ENCODE measurements at regions not wholly inside any gene's neighbourhood (a gene's known extent, or its start where the extent isn't known, plus 50 kb on each side); places are given as distances from the start of the nearest gene placed in this dataset.

DNA sequence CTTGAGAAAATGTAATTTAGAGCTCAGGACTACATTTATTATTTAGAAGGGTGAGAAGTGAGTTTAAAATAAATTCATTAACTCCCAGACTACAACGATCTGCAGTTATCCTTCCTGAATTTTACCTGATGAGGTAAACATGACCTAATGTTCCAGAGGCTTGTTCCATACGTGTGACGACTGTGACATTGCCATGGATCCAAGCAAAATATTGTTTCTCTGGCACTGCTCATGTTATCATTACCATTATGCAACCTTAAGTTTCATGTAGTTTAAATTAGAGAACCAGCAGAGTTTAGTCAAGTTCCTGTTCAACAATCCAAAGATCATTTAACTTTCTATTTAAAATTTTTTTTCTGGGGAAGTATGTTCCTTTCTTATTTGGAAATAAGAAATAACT lies 279.6 kb downstream of the KLF5 start:
- Histone ChIP-seq H3K36me3 (ENCODE audit: control insufficient read depth, insufficient read depth, low read length) (no peaks in the 10 kb centered on the region), H3K4me3 (replicated peaks; ENCODE audit: low read depth, low read length) (no peak overlapping the region), H3K27me3 (replicated peaks; ENCODE audit: control insufficient read depth, insufficient read depth, low read length) (no peaks in the 10 kb centered on the region; the same call in 1 of the 2 replicates)
- DNase-seq (ENCODE audit: extremely low read depth, insufficient read length): no peak
- TF ChIP-seq, protein P1, sequence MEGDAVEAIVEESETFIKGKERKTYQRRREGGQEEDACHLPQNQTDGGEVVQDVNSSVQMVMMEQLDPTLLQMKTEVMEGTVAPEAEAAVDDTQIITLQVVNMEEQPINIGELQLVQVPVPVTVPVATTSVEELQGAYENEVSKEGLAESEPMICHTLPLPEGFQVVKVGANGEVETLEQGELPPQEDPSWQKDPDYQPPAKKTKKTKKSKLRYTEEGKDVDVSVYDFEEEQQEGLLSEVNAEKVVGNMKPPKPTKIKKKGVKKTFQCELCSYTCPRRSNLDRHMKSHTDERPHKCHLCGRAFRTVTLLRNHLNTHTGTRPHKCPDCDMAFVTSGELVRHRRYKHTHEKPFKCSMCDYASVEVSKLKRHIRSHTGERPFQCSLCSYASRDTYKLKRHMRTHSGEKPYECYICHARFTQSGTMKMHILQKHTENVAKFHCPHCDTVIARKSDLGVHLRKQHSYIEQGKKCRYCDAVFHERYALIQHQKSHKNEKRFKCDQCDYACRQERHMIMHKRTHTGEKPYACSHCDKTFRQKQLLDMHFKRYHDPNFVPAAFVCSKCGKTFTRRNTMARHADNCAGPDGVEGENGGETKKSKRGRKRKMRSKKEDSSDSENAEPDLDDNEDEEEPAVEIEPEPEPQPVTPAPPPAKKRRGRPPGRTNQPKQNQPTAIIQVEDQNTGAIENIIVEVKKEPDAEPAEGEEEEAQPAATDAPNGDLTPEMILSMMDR (IDR thresholded peaks at IDR 0.05; ENCODE audit: insufficient read depth, low read length, poor library complexity, severe bottlenecking): no peak

DNA sequence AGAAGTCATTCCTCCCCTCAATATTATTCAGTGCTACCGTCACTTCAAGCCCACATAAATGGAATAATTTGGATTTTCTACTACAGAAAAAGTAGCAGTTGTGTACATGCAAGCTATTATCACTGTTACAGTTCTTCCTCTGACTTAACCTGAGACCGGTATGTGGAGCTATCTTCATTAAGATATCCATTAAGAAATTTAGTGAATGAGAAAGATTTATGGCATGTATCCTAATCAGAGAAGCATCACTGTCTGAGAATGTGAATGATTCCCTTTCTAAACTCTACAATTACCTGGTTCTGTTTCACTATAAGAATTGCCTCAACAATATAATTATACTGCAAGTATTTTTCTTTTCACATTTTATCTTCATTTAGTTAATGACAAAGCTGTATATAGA lies 278.7 kb downstream of the KLF5 start:
- DNase-seq (ENCODE audit: extremely low read depth, insufficient read length): no peak
- TF ChIP-seq, protein P1 (IDR thresholded peaks at IDR 0.05; ENCODE audit: insufficient read depth, low read length, poor library complexity, severe bottlenecking): no peak
- Histone ChIP-seq H3K36me3 (ENCODE audit: control insufficient read depth, insufficient read depth, low read length) (no peaks in the 10 kb centered on the region), H3K27me3 (replicated peaks; ENCODE audit: control insufficient read depth, insufficient read depth, low read length) (no peaks in the 10 kb centered on the region; the same call in 1 of the 2 replicates), H3K4me3 (replicated peaks; ENCODE audit: low read depth, low read length) (no peak overlapping the region)

DNA sequence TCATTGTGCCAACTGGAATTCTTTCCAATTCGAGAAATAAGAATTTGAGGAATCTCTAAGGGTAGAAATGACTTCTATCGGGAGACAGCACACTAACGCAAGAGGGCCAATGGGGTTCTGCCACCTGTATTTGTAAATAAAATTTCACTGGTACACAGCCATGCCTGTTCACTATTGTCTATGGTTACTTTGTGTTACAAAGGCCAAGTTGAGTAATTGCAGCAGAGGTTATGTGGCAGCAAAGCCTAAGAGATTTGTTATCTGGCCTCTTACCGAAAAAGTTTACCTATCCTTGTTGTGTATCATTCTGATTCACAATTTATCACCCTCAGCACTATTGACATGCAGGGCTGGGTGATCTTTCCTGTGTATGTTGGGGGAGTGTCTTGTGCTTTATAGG lies 278.0 kb downstream of the KLF5 start:
- DNase-seq (ENCODE audit: extremely low read depth, insufficient read length): no peak
- no peaks in the 10 kb centered on the region; the same call in 1 of the 2 replicates for H3K27me3 ChIP-seq (replicated peaks; ENCODE audit: control insufficient read depth, insufficient read depth, low read length)
- H3K4me3 ChIP-seq (replicated peaks; ENCODE audit: low read depth, low read length): no peak overlapping the region
- TF ChIP-seq, protein P1 (IDR thresholded peaks at IDR 0.05; ENCODE audit: insufficient read depth, low read length, poor library complexity, severe bottlenecking): no peak
- no peaks in the 10 kb centered on the region for H3K36me3 ChIP-seq (ENCODE audit: control insufficient read depth, insufficient read depth, low read length)

DNA sequence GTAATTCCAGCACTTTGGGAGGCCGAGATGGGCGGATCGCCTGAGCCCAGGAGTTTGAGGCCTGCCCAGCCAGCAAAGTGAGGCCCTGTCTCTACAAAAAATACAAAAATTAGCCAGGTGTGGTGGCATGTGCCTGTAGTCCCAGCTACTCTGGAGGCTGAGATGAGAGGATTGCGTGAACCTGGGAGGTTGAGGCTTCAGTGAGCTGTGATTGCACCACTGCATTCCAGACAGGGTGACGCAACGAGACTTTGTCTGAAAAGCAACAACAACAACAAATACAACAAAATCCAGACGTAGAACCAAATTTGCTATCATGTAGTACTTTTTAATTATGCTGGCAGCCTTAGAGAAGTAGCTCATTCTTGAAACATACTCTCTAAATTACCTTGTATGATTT lies 277.1 kb downstream of the KLF5 start:
- no peak for DNase-seq (ENCODE audit: extremely low read depth, insufficient read length)
- TF ChIP-seq, protein P1 (IDR thresholded peaks at IDR 0.05; ENCODE audit: insufficient read depth, low read length, poor library complexity, severe bottlenecking): no peak
- Histone ChIP-seq H3K36me3 (ENCODE audit: control insufficient read depth, insufficient read depth, low read length) (no peaks in the 10 kb centered on the region), H3K27me3 (replicated peaks; ENCODE audit: control insufficient read depth, insufficient read depth, low read length) (no peaks in the 10 kb centered on the region), H3K4me3 (replicated peaks; ENCODE audit: low read depth, low read length) (no peak overlapping the region)

DNA sequence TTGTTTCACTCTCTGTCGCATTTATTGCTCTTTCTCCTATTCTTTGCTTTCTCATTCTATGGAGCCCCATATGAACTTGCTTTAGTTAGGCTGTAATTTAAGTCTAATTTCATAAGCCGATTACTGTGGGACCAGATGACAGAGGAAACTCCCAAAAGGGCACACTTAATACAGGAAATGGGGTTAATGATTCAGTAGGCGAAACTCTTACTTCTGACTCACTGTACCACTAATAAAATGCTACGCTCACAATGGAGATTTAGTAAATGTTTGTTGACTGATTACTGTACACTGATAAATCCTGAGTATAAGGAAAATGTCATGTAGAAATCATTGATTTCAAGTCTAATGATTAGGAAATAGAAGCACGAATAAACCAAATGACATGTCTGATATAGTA lies 276.4 kb downstream of the KLF5 start:
- no peaks in the 10 kb centered on the region for H3K27me3 ChIP-seq (replicated peaks; ENCODE audit: control insufficient read depth, insufficient read depth, low read length)
- TF ChIP-seq, protein P1 (IDR thresholded peaks at IDR 0.05; ENCODE audit: insufficient read depth, low read length, poor library complexity, severe bottlenecking): no peak
- DNase-seq (ENCODE audit: extremely low read depth, insufficient read length): no peak
- H3K4me3 ChIP-seq (replicated peaks; ENCODE audit: low read depth, low read length): no peak overlapping the region
- no peaks in the 10 kb centered on the region for H3K36me3 ChIP-seq (ENCODE audit: control insufficient read depth, insufficient read depth, low read length)

DNA sequence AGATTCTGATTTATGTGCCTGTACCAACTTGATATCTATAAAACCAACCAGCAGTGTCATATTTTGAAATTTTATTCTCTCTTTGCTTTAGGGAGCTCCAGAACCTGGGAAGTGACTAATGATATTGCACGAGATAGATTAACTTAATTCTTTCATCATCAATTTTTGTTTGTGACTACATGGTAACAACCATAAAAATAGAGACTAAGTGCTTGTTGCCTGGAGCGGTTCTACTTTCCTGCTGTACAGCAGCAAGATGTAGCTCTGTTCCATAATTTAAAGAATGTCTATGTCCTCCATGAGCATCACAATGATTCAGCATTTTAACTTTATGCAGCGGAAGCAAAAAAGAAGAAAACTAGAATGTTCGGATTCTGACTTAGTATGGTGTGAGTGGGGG lies 275.6 kb downstream of the KLF5 start:
- Histone ChIP-seq H3K4me3 (replicated peaks; ENCODE audit: low read depth, low read length) (no peak overlapping the region), H3K36me3 (ENCODE audit: control insufficient read depth, insufficient read depth, low read length) (no peaks in the 10 kb centered on the region), H3K27me3 (replicated peaks; ENCODE audit: control insufficient read depth, insufficient read depth, low read length) (no peaks in the 10 kb centered on the region)
- TF ChIP-seq, protein P1 (IDR thresholded peaks at IDR 0.05; ENCODE audit: insufficient read depth, low read length, poor library complexity, severe bottlenecking): no peak
- no peak for DNase-seq (ENCODE audit: extremely low read depth, insufficient read length)
